Sigmoid colon (tissue), 6 donors: ENCODE measurements at regions not wholly inside any gene's neighbourhood (a gene's known extent, or its start where the extent isn't known, plus 50 kb on each side); places are given as distances from the start of the nearest gene placed in this dataset.
A peak's percentile ranks its signal among the peaks of the same experiment; 100 is the strongest.

ENCODE experiments used
- DNase-seq: peaks from one replicate; pipeline ENCODE4 v3.0.0-alpha.2; 2019
- H3K27ac ChIP-seq, 4 donors: fragments of 200-600 bp; sonication (generic); one replicate each; pipeline ENCODE4 v1.5.1; 2016 to 2019; ENCODE audit warnings: mild to moderate bottlenecking in 1 of 4
- H3K27me3 ChIP-seq, 3 donors: fragments of 200-600 bp; sonication (generic); one replicate each; pipeline ENCODE4 v1.5.1; 2019; ENCODE audit warnings: mild to moderate bottlenecking in 1 of 3
- H3K36me3 ChIP-seq, 4 donors: fragments of 200-600 bp; sonication (generic); one replicate each; pipeline ENCODE4 v1.5.1; 2016 to 2019
- H3K4me1 ChIP-seq, 4 donors: fragments of 200-600 bp; sonication (generic); one replicate each; pipeline ENCODE4 v1.5.1; 2017 to 2019
- H3K4me3 ChIP-seq, 4 donors: fragments of 200-600 bp; sonication (generic); one replicate each; pipeline ENCODE4 v1.5.1; 2017 to 2019; ENCODE audit warnings: mild to moderate bottlenecking in 2 of 4, moderate library complexity in 1 of 4
- H3K9me3 ChIP-seq, 4 donors: fragments of 200-600 bp in 3 of 4; sonication (generic) in 3 of 4; one replicate each; pipeline versions ENCODE4 v1.5.1 to v1.6.1; 2013 to 2019
- CTCF ChIP-seq, 4 experiments: fragments of 450-650 bp in 3 of 4; fragments of 200-600 bp in 1 of 4; IDR thresholded peaks; one replicate each; pipeline ENCODE4 v1.5.1; 2016 to 2019; ENCODE audit warnings: antibody characterized with exemption in 4 of 4, mild to moderate bottlenecking in 3 of 4, moderate library complexity in 2 of 4
- EP300 ChIP-seq, 4 donors: sonication (generic); formaldehyde crosslinking; IDR thresholded peaks; one replicate each; pipeline ENCODE4 v1.6.1; 2017; ENCODE audit warnings: antibody characterized with exemption in 4 of 4
- POLR2A ChIP-seq, 2 donors: fragments of 450-650 bp; IDR thresholded peaks; one replicate each; pipeline ENCODE4 v1.6.1; 2016; ENCODE audit warnings: antibody characterized with exemption in 2 of 2, mild to moderate bottlenecking in 2 of 2, moderate library complexity in 2 of 2
- POLR2AphosphoS5 ChIP-seq, 4 donors: sonication (generic); formaldehyde crosslinking; IDR thresholded peaks; one replicate each; pipeline ENCODE4 v1.6.1; 2017; ENCODE audit warnings: antibody characterized with exemption in 4 of 4
- WGBS, 2 donors: extraction: QIAGEN DNeasy Blood & Tissue Kit; methylation state at CpG; one replicate each; pipeline ENCODE4 v1.1.7; 2013; 5-methylcytosine and 5-hydroxymethylcytosine counted together
- intact Hi-C: fragments of 100-400 bp; cut with DNase I; formaldehyde crosslinking; loops from one replicate; pipeline ENCODE4 v1.15.1; 2023
- donor health status: healthy with polysubstance abuse.
- donor health status: healthy.

GRCh38 chr6:9543649-9544048 lies 871.2 kb downstream of the TFAP2A start:
- intact Hi-C loops = no loop called here
- H3K9me3 ChIP-seq = no peaks in the 10 kb centered on the region
- H3K4me3 ChIP-seq = no peak overlapping the region
- H3K27ac ChIP-seq = no peak overlapping the region
- H3K36me3 ChIP-seq = no peaks in the 10 kb centered on the region
- no peak for DNase-seq
- 67 to 74% methylated on average over 5 of the region's 5 CpGs for WGBS, 2 donors
- H3K4me1 ChIP-seq = no peaks in the 10 kb centered on the region
- TF ChIP-seq CTCF (IDR thresholded peaks at IDR 0.05) (no peak), POLR2AphosphoS5 (IDR thresholded peaks at IDR 0.05) (no peak), EP300 (IDR thresholded peaks at IDR 0.05) (no peak), POLR2A (IDR thresholded peaks at IDR 0.05) (no peak)
- H3K27me3 ChIP-seq = no peaks in the 10 kb centered on the region

GRCh38 chr6:9540534-9541126 lies 874.2 kb downstream of the TFAP2A start:
- intact Hi-C loops = no loop called here
- no peaks in the 10 kb centered on the region for H3K9me3 ChIP-seq
- no peaks in the 10 kb centered on the region for H3K27me3 ChIP-seq
- no peaks in the 10 kb centered on the region for H3K36me3 ChIP-seq
- no peak overlapping the region for H3K4me3 ChIP-seq
- TF ChIP-seq POLR2A (IDR thresholded peaks at IDR 0.05) (no peak), CTCF (IDR thresholded peaks at IDR 0.05) (peak in 1 of 4 experiments; percentile 57)
- H3K4me1 ChIP-seq = no peaks in the 10 kb centered on the region
- H3K27ac ChIP-seq = no peak overlapping the region
- DNase-seq = no peak
- 57 to 61% methylated on average over 2 of the region's 2 CpGs for WGBS, 2 donors

- Histone ChIP-seq H3K36me3 (no peaks in the 10 kb centered on the region), H3K9me3 (no peaks in the 10 kb centered on the region), H3K27me3 (no peaks in the 10 kb centered on the region), H3K4me3 (no peak overlapping the region), H3K27ac (no peak overlapping the region), H3K4me1 (no peaks in the 10 kb centered on the region)
- no peak for DNase-seq
- TF ChIP-seq POLR2AphosphoS5 (IDR thresholded peaks at IDR 0.05) (no peak), POLR2A (IDR thresholded peaks at IDR 0.05) (no peak), EP300 (IDR thresholded peaks at IDR 0.05) (no peak), CTCF (IDR thresholded peaks at IDR 0.05) (no peak)
- intact Hi-C loops = no loop called here
Observed at GRCh38 chr6:9540126-9540525, 874.7 kb downstream of the TFAP2A start.

GRCh38 chr6:9539231-9539755 lies 875.6 kb downstream of the TFAP2A start:
- Histone ChIP-seq H3K9me3 (no peaks in the 10 kb centered on the region), H3K4me3 (no peak overlapping the region), H3K4me1 (no peaks in the 10 kb centered on the region), H3K27me3 (no peaks in the 10 kb centered on the region), H3K36me3 (no peaks in the 10 kb centered on the region), H3K27ac (no peak overlapping the region)
- TF ChIP-seq POLR2AphosphoS5 (IDR thresholded peaks at IDR 0.05) (no peak), POLR2A (IDR thresholded peaks at IDR 0.05) (no peak), EP300 (IDR thresholded peaks at IDR 0.05) (no peak), CTCF (IDR thresholded peaks at IDR 0.05) (no peak)
- intact Hi-C loops = no loop called here
- 35 to 59% methylated on average over 4 of the region's 4 CpGs for WGBS, 2 donors
- DNase-seq = no peak

GRCh38 chr6:9537381-9537780 lies 877.5 kb downstream of the TFAP2A start:
- whole genome bisulfite sequencing, 2 donors = 84 to 89% methylated on average over 2 of the region's 2 CpGs
- intact Hi-C loops = no loop called here
- no peak overlapping the region for H3K27ac ChIP-seq
- no peak for DNase-seq
- no peak overlapping the region for H3K4me3 ChIP-seq
- no peaks in the 10 kb centered on the region for H3K4me1 ChIP-seq
- H3K27me3 ChIP-seq = no peaks in the 10 kb centered on the region
- H3K36me3 ChIP-seq = no peaks in the 10 kb centered on the region
- peaks cover 0 to 2% (median 0%) of the 10 kb centered on the region in 4 donors for H3K9me3 ChIP-seq
- TF ChIP-seq EP300 (IDR thresholded peaks at IDR 0.05) (no peak), CTCF (IDR thresholded peaks at IDR 0.05) (no peak), POLR2AphosphoS5 (IDR thresholded peaks at IDR 0.05) (no peak), POLR2A (IDR thresholded peaks at IDR 0.05) (no peak)
